HG02759 (cell line): ENCODE measurements at regions not wholly inside any gene's neighbourhood (a gene's known extent, or its start where the extent isn't known, plus 50 kb on each side); places are given as distances from the start of the nearest gene placed in this dataset.
"Not testable (repeated sequence)": the region's sequence is repeated elsewhere in the genome, so short reads cannot be mapped to it uniquely, and the experiment has no call there.

ENCODE experiments used
- ATAC-seq: cut with Tn5 transposase; IDR thresholded peaks from one replicate; pipeline ENCODE4 v1.9.1; 2021; ENCODE audit warnings: mild to moderate bottlenecking, moderate library complexity; ENCODE audit not compliant: unreplicated experiment

DNA sequence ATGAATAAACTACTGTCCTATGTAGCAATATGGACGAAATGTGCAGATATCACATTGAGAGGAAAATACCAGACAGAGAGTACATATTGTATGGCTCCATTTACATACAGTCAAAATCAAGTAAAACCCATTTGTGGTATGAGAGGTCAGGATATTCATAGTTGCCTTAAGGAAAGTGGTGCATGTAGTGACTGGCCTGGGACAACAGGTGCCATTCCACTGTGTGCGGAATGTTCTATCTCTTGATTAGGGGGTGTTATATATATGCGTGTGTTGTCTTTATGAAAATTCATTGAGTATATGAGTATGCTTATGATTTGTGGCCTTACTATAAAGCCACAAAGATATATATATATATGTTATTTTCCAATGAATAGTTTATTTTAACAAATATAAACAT is 964.0 kb downstream of the SORCS3 start:
- no peak for ATAC-seq

DNA sequence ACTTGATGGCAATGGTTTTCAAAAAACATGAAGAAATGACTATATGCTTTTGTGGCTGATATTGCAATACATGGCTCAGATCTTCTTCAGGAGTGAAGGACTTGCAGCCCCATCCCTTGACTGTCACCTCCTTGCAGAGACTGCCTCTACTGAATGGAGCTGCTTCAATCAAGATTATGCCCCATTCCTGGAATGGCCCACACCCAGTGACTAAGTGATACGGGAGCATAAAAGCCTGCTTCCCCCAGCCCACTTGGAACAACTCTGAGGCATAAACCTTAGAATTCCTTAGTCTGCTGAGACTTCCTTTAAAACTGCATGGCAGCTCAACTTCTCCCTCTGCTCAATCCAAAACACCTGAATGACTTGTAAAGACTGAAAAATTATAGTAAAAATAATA is 957.1 kb downstream of the SORCS3 start:
- no peak for ATAC-seq

DNA sequence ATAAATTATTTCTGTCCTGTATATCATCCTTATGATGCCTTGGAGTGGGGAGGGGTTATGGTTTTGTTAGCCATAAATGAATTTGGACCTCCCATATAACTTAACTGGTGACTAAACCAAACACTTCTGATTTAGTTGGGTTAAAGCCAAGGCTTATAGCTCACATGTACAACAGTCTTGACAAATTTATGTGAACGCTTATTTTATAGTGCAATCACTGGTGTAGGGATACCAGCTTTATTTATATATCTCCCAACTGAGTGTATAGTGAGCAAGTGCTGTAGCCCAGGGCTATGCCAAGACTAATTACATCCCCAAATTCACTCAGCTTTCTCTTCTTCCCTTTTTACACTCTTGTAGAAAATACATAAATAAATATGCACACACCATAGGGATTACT is 956.2 kb downstream of the SORCS3 start:
- ATAC-seq: no peak

DNA sequence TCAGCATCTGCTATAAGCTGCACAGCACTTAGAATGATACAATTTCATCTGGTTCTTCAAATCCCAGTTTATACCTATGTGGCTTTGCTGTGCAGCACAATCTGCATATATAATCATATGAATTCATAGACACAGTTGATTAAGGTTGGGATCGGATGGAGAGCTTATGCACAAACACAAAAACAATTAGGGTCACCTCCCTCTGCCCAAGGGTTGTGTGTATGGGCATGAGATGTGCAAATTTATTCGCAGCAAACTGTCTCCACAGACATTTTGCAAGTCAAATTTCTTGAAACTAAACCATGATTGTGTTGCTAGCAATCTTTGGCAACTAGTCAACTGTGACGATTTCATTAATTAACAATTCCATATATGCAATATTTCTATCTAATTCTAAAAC is 955.7 kb downstream of the SORCS3 start:
- no peak for ATAC-seq

DNA sequence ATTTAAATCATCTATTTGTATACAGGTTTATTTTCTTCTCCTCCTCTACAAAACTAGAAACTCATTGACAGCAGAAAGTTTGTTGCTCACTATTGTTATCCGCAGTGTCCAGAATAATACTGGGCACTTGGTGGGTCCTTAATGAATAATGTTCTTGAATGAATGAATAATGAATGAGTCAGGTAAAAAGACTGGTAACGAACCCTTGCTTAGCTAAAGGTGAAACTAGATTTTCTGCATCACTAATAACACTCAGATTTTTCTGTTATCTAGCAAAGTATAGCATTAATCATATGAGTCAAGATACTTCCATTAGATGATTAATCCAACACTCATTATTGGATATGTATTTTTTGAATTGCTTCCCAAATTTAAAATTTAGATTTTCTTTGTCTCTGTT is 953.2 kb downstream of the SORCS3 start:
- no peak for ATAC-seq

DNA sequence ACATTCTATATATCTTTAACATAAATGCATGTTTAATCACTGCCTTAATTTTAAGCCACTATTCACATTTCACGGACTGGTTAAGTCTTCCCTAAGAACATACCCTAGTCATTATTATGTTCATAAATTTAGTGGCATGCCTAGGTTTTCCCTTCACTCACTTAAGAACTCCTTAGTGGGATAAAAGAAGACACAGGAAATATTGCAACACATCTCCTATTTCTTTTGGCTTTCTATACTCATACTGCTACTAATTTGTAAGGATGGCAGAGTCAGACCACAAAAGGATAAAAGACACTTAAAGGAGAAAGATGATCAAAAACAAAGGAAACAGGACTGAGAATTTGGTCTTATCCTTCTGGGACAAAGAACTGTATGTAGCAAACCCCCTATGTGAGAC is 951.4 kb downstream of the SORCS3 start:
- no peak for ATAC-seq

DNA sequence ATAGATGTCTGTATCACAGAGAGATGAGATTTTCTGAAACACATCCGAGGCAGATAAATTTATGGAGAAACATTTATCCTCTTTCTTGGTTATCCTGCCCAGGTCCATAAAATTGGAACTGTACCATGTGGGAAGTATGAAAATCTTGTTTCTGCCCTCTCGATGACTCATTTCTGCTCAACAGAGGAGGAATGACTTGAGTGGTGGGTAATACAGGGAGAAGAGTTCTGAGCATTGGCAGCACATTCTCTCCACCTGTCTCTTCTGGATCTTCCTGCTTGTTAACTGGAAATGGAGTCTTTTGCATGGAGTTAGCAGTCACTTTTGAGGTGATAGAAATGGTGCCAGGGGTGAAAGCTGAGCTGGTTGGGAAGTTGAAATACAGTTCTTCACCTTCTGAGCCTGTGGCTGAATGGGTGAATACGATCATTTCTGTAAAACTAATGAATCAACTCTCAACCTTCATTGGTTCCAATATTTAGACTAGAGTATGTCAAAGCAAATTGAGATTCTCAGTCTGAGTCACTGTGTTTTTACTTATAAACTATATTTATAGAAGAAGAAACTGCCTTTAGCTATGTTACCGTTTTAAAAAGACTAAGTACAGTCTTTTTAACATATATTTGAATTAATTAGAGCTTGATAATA is 945.5 kb downstream of the SORCS3 start:
- no peak for ATAC-seq

DNA sequence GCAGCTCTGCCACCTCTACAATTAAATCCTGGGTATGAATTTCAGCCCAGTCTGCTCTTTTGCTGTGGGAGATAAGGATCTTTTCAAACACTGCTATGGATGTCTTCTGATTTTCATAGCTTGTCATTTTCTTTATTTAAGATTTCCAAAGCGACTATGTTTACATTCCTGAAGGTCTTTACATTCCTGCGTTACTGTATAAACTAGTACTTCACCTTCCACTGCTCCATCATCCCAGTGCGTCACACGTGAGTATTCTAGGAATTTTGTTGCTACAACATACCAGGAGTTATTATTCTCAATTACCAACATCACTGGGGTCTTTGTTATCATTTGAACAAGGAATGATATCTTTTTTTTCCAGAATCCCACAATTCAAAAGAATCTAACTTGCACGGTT is 944.7 kb downstream of the SORCS3 start:
- no peak for ATAC-seq

DNA sequence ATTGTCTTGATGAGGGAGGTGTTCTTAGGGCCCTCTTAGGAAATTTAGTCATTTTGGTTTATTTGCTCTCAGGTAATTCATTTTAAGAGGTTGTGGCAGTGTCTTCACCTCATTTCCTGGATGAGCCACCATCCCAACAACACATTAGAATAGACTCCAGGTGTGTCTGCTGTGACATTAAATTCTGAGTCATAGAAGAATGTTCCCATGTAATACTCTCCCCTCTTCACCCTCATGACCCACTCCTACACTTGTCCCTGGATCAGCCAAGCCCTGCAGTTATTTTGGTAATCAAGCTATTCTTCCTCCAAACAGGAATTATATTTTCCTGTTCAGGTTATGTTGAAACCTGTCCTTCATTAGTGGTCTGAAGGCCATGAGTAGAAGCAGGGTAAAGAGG is 944.1 kb downstream of the SORCS3 start:
- no peak for ATAC-seq

DNA sequence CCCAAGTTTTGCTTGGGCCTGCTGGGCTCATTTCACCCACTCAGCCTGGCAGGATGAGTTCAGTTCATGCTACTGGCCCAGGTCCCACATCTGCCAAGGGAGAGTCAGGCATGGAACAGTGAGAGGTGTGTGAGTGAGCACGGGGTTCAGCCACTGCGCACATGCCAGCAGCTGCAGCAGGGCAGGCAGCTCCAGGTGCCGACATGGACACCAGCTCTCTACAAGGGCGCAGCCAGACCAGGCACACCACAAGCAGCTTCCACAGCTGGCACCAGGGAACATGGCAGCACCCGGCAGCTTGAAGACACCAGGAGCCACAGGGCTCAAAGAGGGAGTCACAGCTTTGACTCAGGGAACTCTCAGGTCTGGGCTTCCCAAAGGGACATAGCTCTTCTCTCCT is 938.0 kb downstream of the SORCS3 start:
- no peak for ATAC-seq

DNA sequence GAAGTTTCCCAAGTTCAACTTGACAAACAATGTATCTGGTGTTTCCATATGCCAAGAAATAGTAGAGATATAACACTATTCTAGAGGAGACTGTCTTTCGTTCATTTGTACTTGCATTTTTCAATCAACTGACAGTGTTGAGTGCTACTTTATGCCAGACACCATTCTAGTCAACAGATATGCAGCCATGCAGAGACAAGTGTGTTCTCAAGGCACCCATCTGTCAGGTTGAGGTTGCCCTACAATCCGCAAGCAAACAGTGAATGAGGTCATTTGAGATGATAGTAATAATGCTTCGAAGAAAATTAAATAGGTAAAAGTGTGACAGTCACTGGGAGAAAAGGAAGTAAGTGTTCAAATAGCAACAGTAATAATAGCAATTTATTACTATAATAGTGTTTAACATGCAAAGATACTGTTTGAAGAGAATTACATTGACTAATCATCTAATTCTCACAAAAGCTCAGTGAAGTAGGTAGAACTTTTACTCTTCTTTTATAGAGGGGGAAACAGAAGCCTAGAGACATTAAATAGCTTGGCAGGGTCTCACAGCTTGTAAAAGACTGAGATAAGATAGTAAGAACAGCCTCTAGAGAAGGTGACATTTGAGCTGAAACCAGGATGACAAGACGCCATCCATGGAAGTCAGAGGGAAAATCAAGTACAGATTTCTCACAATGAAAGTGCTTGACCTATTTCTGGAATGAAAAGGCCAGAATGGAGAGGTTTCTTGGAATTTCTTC is 936.9 kb downstream of the SORCS3 start:
- ATAC-seq: no peak

DNA sequence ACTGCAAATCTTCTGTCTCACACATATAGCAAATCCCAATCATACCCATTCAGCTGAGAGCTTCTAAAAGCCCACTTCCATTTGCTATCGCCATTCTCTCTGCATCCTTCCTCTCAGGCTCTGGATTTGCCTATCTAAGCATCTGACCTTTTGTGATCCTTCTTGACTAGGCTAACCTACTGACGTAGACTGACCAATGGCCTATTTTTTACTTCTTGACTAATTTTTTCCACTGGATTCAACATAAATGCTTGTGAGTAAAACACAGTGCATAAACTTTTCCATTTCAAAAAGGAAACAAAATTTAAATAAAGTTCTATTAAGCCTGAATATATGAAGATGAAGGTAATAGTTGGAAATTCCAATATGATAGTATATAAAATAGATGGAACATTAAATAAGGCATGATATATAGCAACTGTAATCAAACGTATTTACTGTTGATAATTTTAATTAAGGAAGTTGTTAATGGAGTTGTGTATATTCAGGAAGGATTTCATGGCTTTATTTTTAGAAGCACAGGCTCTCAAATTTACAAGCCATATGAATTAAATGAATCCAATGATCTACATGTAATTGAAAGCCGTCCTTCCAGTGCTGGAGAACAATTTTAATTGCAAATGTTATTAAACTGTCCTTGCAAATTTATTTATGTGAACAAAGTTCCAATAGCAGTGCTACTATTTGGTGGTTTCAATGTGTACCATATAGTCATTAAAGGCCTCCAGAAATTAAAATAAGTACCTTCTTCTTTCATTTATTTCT is 918.4 kb downstream of the SORCS3 start:
- ATAC-seq: no peak

DNA sequence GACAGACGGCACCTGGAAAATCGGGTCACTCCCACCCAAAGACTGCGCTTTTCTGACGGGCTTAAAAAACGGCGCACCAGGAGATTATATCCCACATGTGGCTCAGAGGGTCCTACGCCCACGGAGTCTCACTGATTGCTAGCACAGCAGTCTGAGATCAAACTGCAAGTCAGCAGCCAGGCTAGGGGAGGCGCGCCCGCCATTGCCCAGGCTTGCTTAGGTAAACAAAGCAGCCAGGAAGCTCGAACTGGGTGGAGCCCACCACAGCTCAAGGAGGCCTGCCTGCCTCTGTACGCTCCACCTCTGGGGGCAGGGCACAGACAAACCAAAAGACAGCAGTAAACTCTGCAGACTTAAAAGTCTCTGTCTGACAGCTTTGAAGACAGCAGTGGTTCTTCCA is 909.4 kb downstream of the SORCS3 start:
- ATAC-seq: not testable (repeated sequence)

DNA sequence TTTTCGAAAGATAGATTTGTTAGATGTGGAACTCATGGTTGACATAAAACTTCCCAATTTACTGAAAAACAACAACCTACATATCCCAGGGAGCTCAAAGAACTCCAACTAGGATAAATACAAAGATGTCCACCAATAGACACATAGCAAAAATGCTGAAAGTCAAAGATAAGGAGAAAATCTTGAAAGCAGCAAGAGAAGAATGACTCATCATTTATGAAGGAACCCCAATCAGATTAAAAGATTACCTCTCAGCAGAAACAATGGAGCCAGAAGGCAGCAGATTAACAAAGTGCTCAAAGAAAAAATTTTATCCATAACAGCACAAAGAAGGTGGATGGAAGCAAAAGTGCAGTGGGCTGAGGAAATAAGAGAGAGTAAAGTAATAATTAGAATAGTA is 908.6 kb downstream of the SORCS3 start:
- ATAC-seq: no peak

DNA sequence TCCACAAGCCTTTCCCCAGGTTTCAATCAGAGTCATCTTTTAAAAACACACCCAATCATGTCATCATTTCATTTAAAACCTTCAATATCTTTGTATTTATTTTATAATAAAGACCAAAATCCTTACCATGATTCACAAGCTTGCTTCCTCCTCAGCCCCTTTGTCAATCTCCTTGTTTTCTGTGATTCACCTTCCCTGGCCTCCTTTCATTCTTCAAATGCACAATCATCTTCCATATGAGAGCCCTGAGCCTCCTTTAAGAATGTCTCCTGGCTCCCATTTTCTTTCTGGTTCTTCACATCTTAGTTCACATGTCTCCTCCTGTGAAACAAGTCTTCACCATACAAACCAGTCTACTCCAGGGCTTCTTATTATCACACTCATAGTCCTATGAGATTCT is 904.0 kb downstream of the SORCS3 start:
- no peak for ATAC-seq

DNA sequence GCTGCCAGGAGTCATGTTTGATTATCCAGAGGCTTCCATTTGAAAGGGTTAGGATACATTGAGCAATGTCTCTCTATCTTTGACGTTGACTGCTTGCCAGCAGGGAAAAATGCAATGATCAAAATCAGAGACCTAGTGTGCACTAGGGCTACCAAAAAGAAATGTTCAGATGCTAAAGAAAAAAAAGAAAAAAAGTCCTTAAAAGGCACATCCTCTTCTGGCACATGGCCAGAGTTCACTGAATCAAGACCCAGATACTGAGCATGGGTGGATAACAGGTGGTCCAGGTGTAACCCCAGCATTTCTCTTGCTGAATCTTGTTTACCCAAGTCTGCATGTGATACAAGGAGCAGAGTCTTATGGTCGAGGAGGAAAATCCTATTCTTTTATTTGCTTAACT is 899.3 kb downstream of the SORCS3 start:
- no peak for ATAC-seq

DNA sequence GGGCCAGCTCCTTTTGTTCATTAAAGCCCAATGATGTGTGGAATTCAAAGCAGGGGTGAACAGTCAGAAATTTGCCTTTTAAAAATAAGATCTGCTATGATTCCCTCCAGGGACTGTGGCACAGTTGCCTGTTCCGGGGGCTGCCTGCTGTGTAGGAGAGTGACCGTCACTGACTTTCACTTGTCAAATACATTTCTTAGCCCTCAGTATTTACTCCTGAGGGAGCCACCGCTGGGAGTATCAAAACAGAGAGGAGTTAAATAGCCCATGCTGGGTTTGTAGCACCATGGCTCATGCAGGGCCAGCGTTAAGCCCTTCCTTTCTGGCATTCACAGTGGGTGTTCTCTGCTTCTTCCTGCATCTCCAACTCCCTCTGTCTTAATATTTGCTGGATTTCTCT is 897.8 kb downstream of the SORCS3 start:
- no peak for ATAC-seq

DNA sequence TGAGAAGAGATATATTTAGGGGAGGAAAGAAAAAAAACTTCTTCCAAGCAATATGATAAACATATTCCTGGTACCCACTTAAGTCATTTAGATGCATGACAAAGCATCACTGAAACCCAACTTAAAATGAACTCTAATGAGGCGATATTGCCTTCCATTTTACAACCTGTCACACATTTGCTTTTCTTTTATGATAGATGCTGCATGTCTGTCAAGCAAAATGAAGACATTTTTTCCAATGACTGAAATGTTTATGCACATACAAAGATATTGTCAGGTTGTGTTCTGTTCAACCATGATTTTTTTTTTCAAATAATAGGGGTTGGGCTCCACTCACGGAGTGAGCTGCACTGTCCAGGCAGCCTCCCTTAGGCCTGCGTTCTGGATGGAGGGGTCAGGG is 894.4 kb downstream of the SORCS3 start:
- no peak for ATAC-seq

DNA sequence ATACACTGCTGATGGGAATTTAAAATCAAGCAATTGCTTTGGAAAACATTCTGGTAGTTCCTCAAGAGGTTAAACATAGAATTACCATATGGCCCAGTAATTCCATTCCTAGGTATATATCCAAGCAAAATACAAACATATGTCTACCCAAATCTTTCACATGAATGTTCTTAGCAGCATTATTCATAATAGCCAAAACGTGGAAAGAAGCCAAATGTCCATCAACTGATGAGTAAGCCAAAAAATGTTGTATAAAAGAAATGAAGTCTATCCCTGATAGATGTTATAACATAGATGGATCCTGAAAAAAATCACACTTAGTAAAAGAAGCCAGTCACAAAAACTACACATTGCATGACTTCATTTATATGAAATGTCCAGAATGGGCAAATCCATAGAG is 893.0 kb downstream of the SORCS3 start:
- ATAC-seq: no peak

DNA sequence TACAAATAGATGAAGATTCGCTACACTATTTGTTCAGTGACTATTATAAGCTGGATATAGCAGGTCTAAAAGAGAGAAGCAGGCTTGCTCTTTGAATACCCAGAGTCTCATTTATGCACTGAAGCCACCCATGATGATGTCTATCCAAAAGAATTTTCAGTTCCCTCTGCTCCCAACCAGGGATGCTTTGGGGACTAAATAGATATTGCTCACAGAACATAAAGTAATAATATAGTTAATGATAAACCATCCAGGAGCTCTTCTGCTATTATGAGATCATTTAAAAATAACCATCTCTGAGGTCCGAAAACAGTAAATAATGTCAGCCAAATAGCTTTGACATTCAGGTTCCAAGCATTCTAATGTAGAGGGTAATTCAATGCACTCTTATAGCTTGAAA is 875.4 kb downstream of the SORCS3 start:
- no peak for ATAC-seq

DNA sequence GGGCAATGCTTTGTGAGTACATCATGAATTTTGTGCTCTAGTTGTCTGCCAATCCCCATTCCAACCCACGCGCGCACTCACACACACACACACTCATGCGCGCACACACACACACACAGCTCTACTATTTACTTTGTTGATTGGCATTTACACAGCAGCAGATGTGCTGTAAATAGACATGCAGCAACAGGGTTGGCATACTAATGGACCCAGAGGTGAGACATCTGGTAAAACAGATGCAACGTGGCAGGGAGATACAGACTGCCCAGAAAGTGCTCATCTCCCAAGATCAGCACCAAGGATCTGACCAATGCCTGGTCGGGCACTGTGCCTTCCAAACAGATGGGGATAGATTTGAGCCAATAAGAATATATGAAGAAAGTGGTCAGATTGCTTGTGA is 873.0 kb downstream of the SORCS3 start:
- no peak for ATAC-seq

DNA sequence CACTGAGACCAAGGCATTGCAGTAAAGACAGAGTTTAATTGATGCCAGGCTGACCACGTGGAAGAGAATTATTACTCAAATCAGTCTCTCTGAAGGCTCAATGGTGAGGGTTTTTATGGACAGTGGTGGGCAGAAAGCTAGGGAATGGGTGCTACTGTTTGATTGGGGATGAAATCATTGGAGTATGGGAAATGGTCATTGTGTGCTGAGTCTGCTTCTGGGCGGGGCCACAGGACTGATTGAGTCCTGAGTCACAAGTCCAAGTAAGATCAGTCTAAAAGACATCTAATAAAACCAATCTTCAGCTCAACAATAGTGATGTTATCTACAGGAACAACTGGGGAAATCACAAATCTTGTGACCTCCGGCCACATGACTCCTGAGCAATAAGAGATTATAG is 868.4 kb downstream of the SORCS3 start:
- ATAC-seq: no peak
